ENCODE measurements at regions not wholly inside any gene's neighbourhood (a gene's known extent, or its start where the extent isn't known, plus 50 kb on each side); places are given as distances from the start of the nearest gene placed in this dataset.
"Not testable (repeated sequence)": the region's sequence is repeated elsewhere in the genome, so short reads cannot be mapped to it uniquely, and the experiment has no call there.

DNA sequence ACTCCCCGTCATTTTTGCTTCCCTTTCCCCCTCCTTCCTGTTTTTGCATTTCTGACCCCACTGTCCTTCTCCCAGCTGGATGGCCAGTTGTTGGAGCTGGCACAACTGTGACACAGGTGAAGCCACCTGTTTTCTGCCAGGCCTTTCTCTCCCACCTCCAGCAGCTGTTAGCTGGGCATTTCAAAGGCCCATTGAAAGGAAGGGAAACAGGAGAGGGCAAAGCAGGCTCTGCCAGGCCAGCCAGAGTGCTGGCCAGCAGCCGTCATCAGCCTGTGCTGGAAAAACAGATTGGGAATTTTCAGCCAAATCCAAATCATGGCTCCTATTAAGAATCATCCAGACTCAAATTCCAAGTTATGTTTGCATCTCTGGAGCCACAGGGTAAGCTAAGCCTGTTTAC, 155.2 kb upstream of the C2CD4B start:
- H3K4me1 ChIP-seq (ENCODE audit: control insufficient read depth, insufficient read depth, low read length), result no peaks in the 10 kb centered on the region
- WGBS (ENCODE audit: insufficient coverage, low lambda C conversion rate), result 100% methylated on average over 1 of the region's 2 CpGs

DNA sequence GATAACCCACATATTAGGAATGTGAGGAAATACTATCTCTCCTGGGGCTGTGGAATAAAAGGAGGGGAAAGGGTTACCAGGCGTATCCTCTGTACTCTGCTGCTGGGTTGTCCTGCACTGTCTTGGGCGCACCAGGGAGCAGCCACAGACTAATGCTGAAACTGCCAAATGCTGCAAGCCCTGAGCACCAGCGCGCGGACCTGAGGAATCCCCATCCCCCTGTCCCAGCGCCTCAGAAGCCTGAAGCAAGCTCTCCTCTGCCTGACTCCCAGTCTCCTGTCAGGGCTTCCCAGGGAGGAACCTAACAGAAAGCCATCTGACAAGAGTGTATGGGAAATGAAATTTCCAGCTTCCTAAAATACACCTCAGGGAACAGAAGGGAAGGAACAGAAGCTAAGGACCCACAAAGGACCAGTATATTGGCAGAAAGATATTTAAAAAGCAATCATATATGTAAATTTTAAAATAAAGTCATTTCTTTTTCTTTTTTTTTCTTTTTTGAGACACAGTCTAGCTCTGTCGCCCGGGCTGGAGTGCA, 158.3 kb upstream of the C2CD4B start:
- Histone ChIP-seq H3K27me3 (ENCODE audit: control insufficient read depth, insufficient read depth, low read length) (peaks cover 8% of the 10 kb centered on the region), H3K4me1 (ENCODE audit: control insufficient read depth, insufficient read depth, low read length) (no peaks in the 10 kb centered on the region), H3K9me3 (ENCODE audit: control insufficient read depth, low read depth, low read length) (no peaks in the 10 kb centered on the region), H3K4me3 (ENCODE audit: low read length) (no peak overlapping the region), H3K27ac (ENCODE audit: low read length) (no peak overlapping the region), H3K36me3 (ENCODE audit: control insufficient read depth, insufficient read depth, low read length) (no peaks in the 10 kb centered on the region)
- DNase-seq, result no peak
- WGBS (ENCODE audit: insufficient coverage, low lambda C conversion rate), result 92% methylated on average over 2 of the region's 8 CpGs

More for the DNA sequence above, 155.2 kb upstream of the C2CD4B start:
- peaks cover 9% of the 10 kb centered on the region for H3K27me3 ChIP-seq (ENCODE audit: control insufficient read depth, insufficient read depth, low read length)
- no peak overlapping the region for H3K27ac ChIP-seq (ENCODE audit: low read length)
- no peaks in the 10 kb centered on the region for H3K36me3 ChIP-seq (ENCODE audit: control insufficient read depth, insufficient read depth, low read length)
- H3K9me3 ChIP-seq (ENCODE audit: control insufficient read depth, low read depth, low read length), result no peaks in the 10 kb centered on the region
- DNase-seq, result no peak
- no peak overlapping the region for H3K4me3 ChIP-seq (ENCODE audit: low read length)

DNA sequence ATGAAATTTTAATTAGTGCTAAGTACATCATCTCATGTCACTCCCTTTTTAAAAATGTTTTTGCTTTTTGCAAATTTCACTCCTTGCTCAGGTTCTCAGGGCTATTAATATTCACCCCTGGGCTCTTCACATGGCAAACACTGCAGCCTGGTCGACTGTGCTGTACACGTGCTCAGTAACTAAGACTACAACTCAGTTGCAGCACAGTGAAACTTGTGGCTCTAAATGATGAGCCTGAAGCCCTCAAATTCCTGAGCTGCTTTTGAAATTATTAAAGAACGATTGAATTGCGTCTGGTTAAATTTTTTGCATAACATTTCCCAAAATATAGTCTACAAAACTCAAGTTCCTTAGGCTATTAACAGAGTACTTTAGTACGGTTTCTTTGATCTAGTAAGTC, 159.3 kb upstream of the C2CD4B start:
- Histone ChIP-seq H3K27me3 (ENCODE audit: control insufficient read depth, insufficient read depth, low read length) (peaks cover 8% of the 10 kb centered on the region), H3K4me3 (ENCODE audit: low read length) (no peak overlapping the region), H3K27ac (ENCODE audit: low read length) (no peak overlapping the region), H3K9me3 (ENCODE audit: control insufficient read depth, low read depth, low read length) (no peaks in the 10 kb centered on the region), H3K36me3 (ENCODE audit: control insufficient read depth, insufficient read depth, low read length) (no peaks in the 10 kb centered on the region), H3K4me1 (ENCODE audit: control insufficient read depth, insufficient read depth, low read length) (no peaks in the 10 kb centered on the region)
- WGBS (ENCODE audit: insufficient coverage, low lambda C conversion rate), result 86% methylated on average over 1 of the region's 5 CpGs
- DNase-seq, result no peak

- Histone ChIP-seq H3K4me3 (ENCODE audit: low read length) (no peak overlapping the region), H3K9me3 (ENCODE audit: control insufficient read depth, low read depth, low read length) (no peaks in the 10 kb centered on the region), H3K27ac (ENCODE audit: low read length) (no peak overlapping the region), H3K36me3 (ENCODE audit: control insufficient read depth, insufficient read depth, low read length) (no peaks in the 10 kb centered on the region), H3K27me3 (ENCODE audit: control insufficient read depth, insufficient read depth, low read length) (peaks cover 6% of the 10 kb centered on the region), H3K4me1 (ENCODE audit: control insufficient read depth, insufficient read depth, low read length) (no peaks in the 10 kb centered on the region)
- no CpG with 5 or more reads among the region's 7 CpGs for WGBS (ENCODE audit: insufficient coverage, low lambda C conversion rate)
- no peak for DNase-seq
Measured at GRCh38 chr15:62325597-62325996, 160.5 kb upstream of the C2CD4B start.

DNA sequence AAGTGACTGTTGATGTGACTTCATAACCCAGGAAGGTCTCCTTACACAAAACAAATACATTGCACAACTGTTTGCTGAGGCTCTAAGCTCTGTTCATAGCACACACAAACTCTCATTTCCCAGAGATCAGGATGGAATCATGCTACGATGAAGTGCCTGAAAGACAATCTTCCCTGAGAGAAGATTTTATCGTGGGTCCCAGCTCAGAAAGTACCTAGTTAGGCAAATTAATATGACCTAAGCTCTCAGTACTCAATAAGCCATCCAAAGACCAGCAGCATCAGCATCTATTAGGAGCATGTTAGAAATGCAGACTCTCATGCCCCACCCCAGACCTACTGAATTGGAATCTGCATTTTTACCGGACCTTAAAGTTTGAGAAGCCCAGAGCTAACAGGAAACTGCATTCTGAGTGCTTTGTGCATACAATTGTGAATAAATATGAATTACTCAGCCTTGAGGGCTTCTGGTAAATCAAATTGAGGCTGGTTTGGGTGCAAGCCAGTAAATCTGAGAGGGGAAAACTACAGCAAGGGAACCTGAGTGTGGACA, 161.5 kb upstream of the C2CD4B start:
- H3K27ac ChIP-seq (ENCODE audit: low read length), result no peak overlapping the region
- DNase-seq, result no peak
- H3K4me3 ChIP-seq (ENCODE audit: low read length), result no peak overlapping the region
- no CpG with 5 or more reads among the region's 3 CpGs for WGBS (ENCODE audit: insufficient coverage, low lambda C conversion rate)
- H3K27me3 ChIP-seq (ENCODE audit: control insufficient read depth, insufficient read depth, low read length), result peaks cover 6% of the 10 kb centered on the region
- H3K9me3 ChIP-seq (ENCODE audit: control insufficient read depth, low read depth, low read length), result no peaks in the 10 kb centered on the region
- no peaks in the 10 kb centered on the region for H3K36me3 ChIP-seq (ENCODE audit: control insufficient read depth, insufficient read depth, low read length)
- H3K4me1 ChIP-seq (ENCODE audit: control insufficient read depth, insufficient read depth, low read length), result no peaks in the 10 kb centered on the region

- Histone ChIP-seq H3K9me3 (ENCODE audit: control insufficient read depth, low read depth, low read length) (no peaks in the 10 kb centered on the region), H3K36me3 (ENCODE audit: control insufficient read depth, insufficient read depth, low read length) (no peaks in the 10 kb centered on the region), H3K27me3 (ENCODE audit: control insufficient read depth, insufficient read depth, low read length) (peaks cover 6% of the 10 kb centered on the region), H3K4me1 (ENCODE audit: control insufficient read depth, insufficient read depth, low read length) (no peaks in the 10 kb centered on the region), H3K4me3 (ENCODE audit: low read length) (no peak overlapping the region), H3K27ac (ENCODE audit: low read length) (no peak overlapping the region)
- 100% methylated on average over 1 of the region's 5 CpGs for WGBS (ENCODE audit: insufficient coverage, low lambda C conversion rate)
- DNase-seq, result no peak
Measured at GRCh38 chr15:62327406-62327805, 162.3 kb upstream of the C2CD4B start.

GRCh38 chr15:62332472-62332871, 167.4 kb upstream of the C2CD4B start:
- not testable (repeated sequence) for H3K9me3 ChIP-seq (ENCODE audit: control insufficient read depth, low read depth, low read length); H3K36me3 ChIP-seq (ENCODE audit: control insufficient read depth, insufficient read depth, low read length); DNase-seq; H3K4me3 ChIP-seq (ENCODE audit: low read length); H3K27me3 ChIP-seq (ENCODE audit: control insufficient read depth, insufficient read depth, low read length); H3K4me1 ChIP-seq (ENCODE audit: control insufficient read depth, insufficient read depth, low read length); H3K27ac ChIP-seq (ENCODE audit: low read length)
- no CpG with 5 or more reads among the region's 29 CpGs for WGBS (ENCODE audit: insufficient coverage, low lambda C conversion rate)

- Histone ChIP-seq H3K9me3 (ENCODE audit: control insufficient read depth, low read depth, low read length) (no peaks in the 10 kb centered on the region), H3K36me3 (ENCODE audit: control insufficient read depth, insufficient read depth, low read length) (no peaks in the 10 kb centered on the region), H3K4me1 (ENCODE audit: control insufficient read depth, insufficient read depth, low read length) (no peaks in the 10 kb centered on the region), H3K4me3 (ENCODE audit: low read length) (no peak overlapping the region), H3K27ac (ENCODE audit: low read length) (no peak overlapping the region), H3K27me3 (ENCODE audit: control insufficient read depth, insufficient read depth, low read length) (no peaks in the 10 kb centered on the region)
- DNase-seq, result no peak
Measured at GRCh38 chr15:62334536-62334935, 169.5 kb upstream of the C2CD4B start.

GRCh38 chr15:62337934-62338333, 172.8 kb upstream of the C2CD4B start:
- Histone ChIP-seq H3K27ac (ENCODE audit: low read length) (no peak overlapping the region), H3K27me3 (ENCODE audit: control insufficient read depth, insufficient read depth, low read length) (no peaks in the 10 kb centered on the region), H3K9me3 (ENCODE audit: control insufficient read depth, low read depth, low read length) (no peaks in the 10 kb centered on the region), H3K4me3 (ENCODE audit: low read length) (no peak overlapping the region), H3K36me3 (ENCODE audit: control insufficient read depth, insufficient read depth, low read length) (no peaks in the 10 kb centered on the region), H3K4me1 (ENCODE audit: control insufficient read depth, insufficient read depth, low read length) (no peaks in the 10 kb centered on the region)
- DNase-seq, result no peak
- whole genome bisulfite sequencing (ENCODE audit: insufficient coverage, low lambda C conversion rate), result no CpG with 5 or more reads among the region's 4 CpGs

DNA sequence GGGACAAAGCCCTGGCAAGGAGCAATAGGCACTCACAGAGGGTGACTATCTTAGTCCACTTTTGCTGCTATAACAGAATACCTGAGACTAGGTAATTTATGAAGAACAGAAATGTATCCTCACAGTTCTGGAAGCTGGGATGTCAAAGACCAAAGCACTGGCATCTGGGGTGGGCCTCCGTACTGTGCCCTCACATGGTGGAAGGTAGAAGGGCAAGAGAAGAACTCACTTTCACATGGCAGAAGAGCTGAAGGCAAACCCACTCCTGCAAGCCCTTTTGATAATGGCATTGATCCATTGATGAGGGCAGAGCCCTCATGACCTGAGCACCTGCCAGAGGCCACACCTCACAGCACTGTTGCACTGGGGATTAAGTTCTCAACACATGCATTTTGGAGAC, 173.4 kb upstream of the C2CD4B start:
- no peak for DNase-seq
- no CpG with 5 or more reads among the region's 1 CpG for WGBS (ENCODE audit: insufficient coverage, low lambda C conversion rate)
- H3K4me3 ChIP-seq (ENCODE audit: low read length), result no peak overlapping the region
- no peaks in the 10 kb centered on the region for H3K9me3 ChIP-seq (ENCODE audit: control insufficient read depth, low read depth, low read length)
- H3K36me3 ChIP-seq (ENCODE audit: control insufficient read depth, insufficient read depth, low read length), result no peaks in the 10 kb centered on the region
- no peak overlapping the region for H3K27ac ChIP-seq (ENCODE audit: low read length)
- H3K27me3 ChIP-seq (ENCODE audit: control insufficient read depth, insufficient read depth, low read length), result no peaks in the 10 kb centered on the region
- H3K4me1 ChIP-seq (ENCODE audit: control insufficient read depth, insufficient read depth, low read length), result no peaks in the 10 kb centered on the region

- Histone ChIP-seq H3K36me3 (ENCODE audit: control insufficient read depth, insufficient read depth, low read length) (no peaks in the 10 kb centered on the region), H3K9me3 (ENCODE audit: control insufficient read depth, low read depth, low read length) (no peaks in the 10 kb centered on the region), H3K27me3 (ENCODE audit: control insufficient read depth, insufficient read depth, low read length) (no peaks in the 10 kb centered on the region), H3K4me1 (ENCODE audit: control insufficient read depth, insufficient read depth, low read length) (no peaks in the 10 kb centered on the region), H3K27ac (ENCODE audit: low read length) (no peak overlapping the region), H3K4me3 (ENCODE audit: low read length) (no peak overlapping the region)
- DNase-seq, result no peak
- whole genome bisulfite sequencing (ENCODE audit: insufficient coverage, low lambda C conversion rate), result no CpG with 5 or more reads among the region's 9 CpGs
Measured at GRCh38 chr15:62342959-62343358, 177.9 kb upstream of the C2CD4B start.
